Testis (tissue), 2 donors: ENCODE measurements at regions not wholly inside any gene's neighbourhood (a gene's known extent, or its start where the extent isn't known, plus 50 kb on each side); places are given as distances from the start of the nearest gene placed in this dataset.

Source experiments
- CTCF ChIP-seq, 3 experiments: fragments of 450-650 bp in 2 of 3; fragments of 200-600 bp in 1 of 3; sonication (generic) in 1 of 3; IDR thresholded peaks; one replicate each; pipeline ENCODE4 v1.5.1; 2016 to 2019; ENCODE audit warnings: antibody characterized with exemption in 3 of 3, mild to moderate bottlenecking in 2 of 3, moderate library complexity in 1 of 3
- POLR2A ChIP-seq: fragments of 450-650 bp; IDR thresholded peaks from one replicate; pipeline ENCODE4 v1.6.1; 2017; ENCODE audit warnings: antibody characterized with exemption, mild to moderate bottlenecking, moderate library complexity

GRCh38 chr13:33490461-33491327 lies 205.1 kb upstream of the STARD13 start:
- TF ChIP-seq CTCF (IDR thresholded peaks at IDR 0.05) (no peak), POLR2A (no peak)
